Trophoblast cell (in vitro differentiated cells and primary cell): ENCODE measurements at regions not wholly inside any gene's neighbourhood (a gene's known extent, or its start where the extent isn't known, plus 50 kb on each side); places are given as distances from the start of the nearest gene placed in this dataset.
A peak's percentile ranks its signal among the peaks of the same experiment; 100 is the strongest.

Source experiments
- DNase-seq, 2 donors: peaks; one replicate each; pipeline ENCODE4 v3.0.0-alpha.2; 2016
- H2AFZ ChIP-seq: 2 replicates; pipeline ENCODE4 v1.6.1; 2013; ENCODE audit warnings: low read length, moderate library complexity, mild to moderate bottlenecking; ENCODE audit not compliant: insufficient read depth, poor library complexity
- H2AK5ac ChIP-seq: 2 replicates; pipeline ENCODE4 v1.6.1; 2013; ENCODE audit warnings: mild to moderate bottlenecking, low read length
- H2BK120ac ChIP-seq: 2 replicates; pipeline ENCODE4 v1.6.1; 2013; ENCODE audit warnings: low read length, mild to moderate bottlenecking, moderate library complexity; ENCODE audit not compliant: insufficient read depth, poor library complexity
- H2BK12ac ChIP-seq: 2 replicates; pipeline ENCODE4 v1.6.1; 2013; ENCODE audit warnings: mild to moderate bottlenecking, low read length, moderate library complexity
- H2BK5ac ChIP-seq: 2 replicates; pipeline ENCODE4 v1.6.1; 2013; ENCODE audit warnings: low read length, low read depth, moderate library complexity, mild to moderate bottlenecking; ENCODE audit not compliant: poor library complexity
- H3K14ac ChIP-seq: 2 replicates; pipeline ENCODE4 v1.6.1; 2013; ENCODE audit warnings: mild to moderate bottlenecking, low read length
- H3K18ac ChIP-seq: 2 replicates; pipeline ENCODE4 v1.6.1; 2013; ENCODE audit warnings: mild to moderate bottlenecking, low read length
- H3K23ac ChIP-seq: 2 replicates; pipeline ENCODE4 v1.6.1; 2013; ENCODE audit warnings: low read length
- H3K27ac ChIP-seq: 2 replicates; pipeline ENCODE4 v1.5.1; 2013; ENCODE audit warnings: low read depth, mild to moderate bottlenecking, inconsistent platforms, low read length, moderate library complexity
- H3K27me3 ChIP-seq: 2 replicates; pipeline ENCODE4 v1.6.1; 2013; ENCODE audit warnings: inconsistent platforms, mild to moderate bottlenecking, low read length, moderate library complexity; ENCODE audit not compliant: insufficient read depth
- H3K36me3 ChIP-seq, 2 experiments: 1 replicate in 1 of 2; 2 replicates in 1 of 2; pipeline ENCODE4 v1.6.1; 2013; ENCODE audit warnings: low read length in 2 of 2, mild to moderate bottlenecking in 2 of 2, moderate library complexity in 1 of 2; ENCODE audit not compliant: insufficient read depth in 2 of 2, control insufficient read depth in 1 of 2
- H3K4ac ChIP-seq: 2 replicates; pipeline ENCODE4 v1.6.1; 2013; ENCODE audit warnings: low read depth, mild to moderate bottlenecking, low read length, moderate library complexity
- H3K4me1 ChIP-seq, 2 experiments: 1 replicate in 1 of 2; 2 replicates in 1 of 2; pipeline ENCODE4 v1.6.1; 2013; ENCODE audit warnings: low read length in 2 of 2, mild to moderate bottlenecking in 2 of 2, moderate library complexity in 1 of 2; ENCODE audit not compliant: insufficient read depth in 2 of 2, control insufficient read depth in 1 of 2
- H3K4me2 ChIP-seq: 2 replicates; pipeline ENCODE4 v1.6.1; 2013; ENCODE audit warnings: inconsistent platforms, mild to moderate bottlenecking, low read length, moderate library complexity
- H3K4me3 ChIP-seq: 2 replicates; pipeline ENCODE4 v1.5.1; 2013; ENCODE audit warnings: mild to moderate bottlenecking, low read depth, low read length, inconsistent platforms
- H3K79me1 ChIP-seq: one replicate; pipeline ENCODE4 v1.6.1; 2013; ENCODE audit warnings: low read length
- H3K79me2 ChIP-seq: 2 replicates; pipeline ENCODE4 v1.6.1; 2013; ENCODE audit warnings: low read length, mild to moderate bottlenecking; ENCODE audit not compliant: control insufficient read depth, insufficient read depth, poor library complexity
- H3K9ac ChIP-seq: 2 replicates; pipeline ENCODE4 v1.6.1; 2013; ENCODE audit warnings: mild to moderate bottlenecking, low read length
- H3K9me3 ChIP-seq: 2 replicates; pipeline ENCODE4 v1.6.1; 2013; ENCODE audit warnings: low read depth, mild to moderate bottlenecking, control low read depth, inconsistent platforms, low read length; ENCODE audit not compliant: insufficient read depth
- H4K12ac ChIP-seq: 2 replicates; pipeline ENCODE4 v1.6.1; 2013; ENCODE audit warnings: low read depth, mild to moderate bottlenecking, low read length, moderate library complexity
- H4K8ac ChIP-seq: 2 replicates; pipeline ENCODE4 v1.6.1; 2013; ENCODE audit warnings: low read depth, mild to moderate bottlenecking, low read length, moderate library complexity
- H4K91ac ChIP-seq: one replicate; pipeline ENCODE4 v1.6.1; 2013; ENCODE audit warnings: low read depth, mild to moderate bottlenecking, low read length, moderate library complexity
- WGBS: extraction: QIAGEN DNeasy Blood & Tissue Kit; methylation state at CpG from one replicate; pipeline ENCODE4 v1.1.7; 2013; ENCODE audit warnings: missing lambda C conversion rate; ENCODE audit not compliant: insufficient read length, insufficient coverage; ENCODE audit errors: extremely low coverage; 5-methylcytosine and 5-hydroxymethylcytosine counted together

- H2AK5ac ChIP-seq, result no peak overlapping the region
- H3K4me3 ChIP-seq, result no peak overlapping the region
- H3K4me2 ChIP-seq, result no peak overlapping the region
- no peak overlapping the region for H4K91ac ChIP-seq
- no peak overlapping the region for H2BK12ac ChIP-seq
- no peak overlapping the region for H3K23ac ChIP-seq
- H3K9me3 ChIP-seq, result no peaks in the 10 kb centered on the region
- no peaks in the 10 kb centered on the region for H3K27me3 ChIP-seq
- H3K79me2 ChIP-seq, result no peaks in the 10 kb centered on the region
- no peak overlapping the region for H4K12ac ChIP-seq
- no peak overlapping the region for H3K18ac ChIP-seq
- H3K79me1 ChIP-seq, result no peaks in the 10 kb centered on the region
- H3K36me3 ChIP-seq, result peaks cover 0 to 2% of the 10 kb centered on the region in 2 experiments
- no peak overlapping the region for H2BK5ac ChIP-seq
- H3K14ac ChIP-seq, result no peak overlapping the region
- no peak overlapping the region for H2AFZ ChIP-seq
- no peak overlapping the region for H2BK120ac ChIP-seq
- DNase-seq, result no peak
- H4K8ac ChIP-seq, result no peak overlapping the region
- no peak overlapping the region for H3K4ac ChIP-seq
- H3K4me1 ChIP-seq, result no peaks in the 10 kb centered on the region
- no CpG with 5 or more reads among the region's 4 CpGs for WGBS
- no peak overlapping the region for H3K27ac ChIP-seq
- H3K9ac ChIP-seq, result no peak overlapping the region
These were observed 152.2 kb downstream of the HNMT start for GRCh38 chr2:138116456-138116855.

GRCh38 chr2:138121666-138122661, 157.7 kb downstream of the HNMT start:
- Histone ChIP-seq H3K4me1 (peaks cover 0 to 5% of the 10 kb centered on the region in 2 experiments), H3K23ac (no peak overlapping the region), H4K8ac (no peak overlapping the region), H3K4me3 (no peak overlapping the region), H4K91ac (no peak overlapping the region), H3K4ac (no peak overlapping the region), H3K27me3 (no peaks in the 10 kb centered on the region), H3K27ac (no peak overlapping the region), H2AFZ (no peak overlapping the region), H3K18ac (no peak overlapping the region), H2BK12ac (no peak overlapping the region), H3K9me3 (no peaks in the 10 kb centered on the region), H2BK120ac (peak overlapping the region; percentile 86), H3K4me2 (no peak overlapping the region), H3K79me1 (peaks cover 1% of the 10 kb centered on the region), H3K14ac (no peak overlapping the region), H2BK5ac (peak overlapping the region; percentile 31), H3K9ac (no peak overlapping the region), H4K12ac (no peak overlapping the region), H2AK5ac (no peak overlapping the region), H3K36me3 (no peaks in the 10 kb centered on the region), H3K79me2 (no peaks in the 10 kb centered on the region)
- no CpG with 5 or more reads among the region's 3 CpGs for WGBS
- no peak for DNase-seq

- H4K12ac ChIP-seq, result no peak overlapping the region
- no peak overlapping the region for H2BK120ac ChIP-seq
- no peak overlapping the region for H2BK12ac ChIP-seq
- no peak for DNase-seq
- no peaks in the 10 kb centered on the region for H3K36me3 ChIP-seq
- no CpG with 5 or more reads among the region's 1 CpG for WGBS
- peak overlapping the region; percentile 28 for H3K27ac ChIP-seq
- H3K23ac ChIP-seq, result no peak overlapping the region
- H3K9me3 ChIP-seq, result no peaks in the 10 kb centered on the region
- no peak overlapping the region for H3K18ac ChIP-seq
- no peak overlapping the region for H4K91ac ChIP-seq
- H4K8ac ChIP-seq, result no peak overlapping the region
- H3K79me2 ChIP-seq, result no peaks in the 10 kb centered on the region
- no peak overlapping the region for H3K14ac ChIP-seq
- H3K4me3 ChIP-seq, result no peak overlapping the region
- H3K27me3 ChIP-seq, result no peaks in the 10 kb centered on the region
- H2AFZ ChIP-seq, result no peak overlapping the region
- no peak overlapping the region for H3K9ac ChIP-seq
- H3K4me1 ChIP-seq, result peaks cover 0 to 5% of the 10 kb centered on the region in 2 experiments
- H3K4me2 ChIP-seq, result no peak overlapping the region
- no peak overlapping the region for H2AK5ac ChIP-seq
- H2BK5ac ChIP-seq, result no peak overlapping the region
- no peak overlapping the region for H3K4ac ChIP-seq
- peaks cover 1% of the 10 kb centered on the region for H3K79me1 ChIP-seq
These were observed 158.6 kb downstream of the HNMT start for GRCh38 chr2:138122891-138123290.

- peak overlapping the region; percentile 8 for H3K27ac ChIP-seq
- peaks cover 1% of the 10 kb centered on the region for H3K79me1 ChIP-seq
- H3K23ac ChIP-seq, result no peak overlapping the region
- no peak overlapping the region for H4K12ac ChIP-seq
- no peaks in the 10 kb centered on the region for H3K79me2 ChIP-seq
- no peak overlapping the region for H2BK5ac ChIP-seq
- no peak overlapping the region for H2BK120ac ChIP-seq
- no peak overlapping the region for H3K4me2 ChIP-seq
- DNase-seq, result no peak
- no peak overlapping the region for H2BK12ac ChIP-seq
- no peak overlapping the region for H2AFZ ChIP-seq
- H4K8ac ChIP-seq, result no peak overlapping the region
- no peak overlapping the region for H2AK5ac ChIP-seq
- H3K36me3 ChIP-seq, result no peaks in the 10 kb centered on the region
- peaks cover 0 to 5% of the 10 kb centered on the region in 2 experiments for H3K4me1 ChIP-seq
- no peak overlapping the region for H3K18ac ChIP-seq
- H3K9ac ChIP-seq, result no peak overlapping the region
- H3K4ac ChIP-seq, result no peak overlapping the region
- no peaks in the 10 kb centered on the region for H3K9me3 ChIP-seq
- no peak overlapping the region for H3K14ac ChIP-seq
- H3K27me3 ChIP-seq, result no peaks in the 10 kb centered on the region
- no peak overlapping the region for H3K4me3 ChIP-seq
- no peak overlapping the region for H4K91ac ChIP-seq
These were observed 159.5 kb downstream of the HNMT start for GRCh38 chr2:138123741-138124140.
